Adrenal gland (tissue), 9 donors: ENCODE measurements at regions not wholly inside any gene's neighbourhood (a gene's known extent, or its start where the extent isn't known, plus 50 kb on each side); places are given as distances from the start of the nearest gene placed in this dataset.
A peak's percentile ranks its signal among the peaks of the same experiment; 100 is the strongest.

Source experiments
- DNase-seq, 7 donors: peaks; one replicate each; pipeline ENCODE4 v3.0.0-alpha.2; 2019 to 2020
- H3K27ac ChIP-seq, 5 donors: fragments of 200-600 bp; sonication (generic) in 4 of 5; 1 replicate in 3 of 5; 2 replicates in 2 of 5; pipeline versions ENCODE4 v1.5.1 to v1.8.0; 2016 to 2020; ENCODE audit warnings: mild to moderate bottlenecking in 1 of 5
- H3K27me3 ChIP-seq: fragments of 200-600 bp; 2 replicates; pipeline ENCODE4 v1.8.0; 2021
- H3K36me3 ChIP-seq, 2 donors: fragments of 200-600 bp; replicated peaks in 1 of 2; 1 replicate in 1 of 2; 2 replicates in 1 of 2; pipeline versions ENCODE4 v1.5.1 to v1.8.0; 2018 to 2022
- H3K4me1 ChIP-seq, 2 donors: fragments of 200-600 bp; replicated peaks in 1 of 2; 1 replicate in 1 of 2; 2 replicates in 1 of 2; pipeline versions ENCODE4 v1.5.1 to v1.8.0; 2018 to 2021
- H3K4me3 ChIP-seq, 4 donors: fragments of 200-600 bp; sonication (generic) in 3 of 4; one replicate each; pipeline ENCODE4 v1.5.1; 2016 to 2018
- H3K9me3 ChIP-seq, 3 donors: fragments of 200-600 bp; sonication (generic) in 1 of 3; replicated peaks in 1 of 3; 1 replicate in 2 of 3; 2 replicates in 1 of 3; pipeline versions ENCODE4 v1.5.1 to v1.8.0; 2016 to 2021
- POLR2A ChIP-seq, 2 donors: fragments of 450-650 bp; IDR thresholded peaks; one replicate each; pipeline ENCODE4 v1.6.1; 2017; ENCODE audit warnings: antibody characterized with exemption in 2 of 2, mild to moderate bottlenecking in 2 of 2, moderate library complexity in 1 of 2
- WGBS, 4 donors: extraction: QIAGEN DNeasy Blood & Tissue Kit in 2 of 4; methylation state at CpG; one replicate each; pipeline versions ENCODE4 v1.1.5 to v1.1.7; 2013 to 2017; 5-methylcytosine and 5-hydroxymethylcytosine counted together
- intact Hi-C, 2 donors: fragments of 100-400 bp; cut with DNase I; formaldehyde crosslinking; loops; one replicate each; pipeline versions ENCODE4 v1.14.1 to v1.15.0; 2022 to 2023
- TF ChIP-seq, protein P1 (sequence below), 6 experiments: fragments of 450-650 bp in 4 of 6; fragments of 200-600 bp in 2 of 6; sonication (generic) in 1 of 6; IDR thresholded peaks; 1 replicate in 5 of 6; 2 replicates in 1 of 6; pipeline versions ENCODE4 v1.5.1 to v1.8.0; 2016 to 2021; ENCODE audit warnings: antibody characterized with exemption in 6 of 6, mild to moderate bottlenecking in 2 of 6, moderate library complexity in 1 of 6
- donor health status: healthy with polysubstance abuse.
- donor health status: Bipolar disorder and iron deficiency.
- donor health status: DM: yes; HTN: yes; CAD: no.
- donor health status: DM: no; HTN: no; CAD: no.
- donor health status: DM: no; HTN: no; CAD: no.

- WGBS, 4 donors = 19 to 48% (median 32%) methylated on average over 2 of the region's 2 CpGs
- intact Hi-C loops = no loop called here
- DNase-seq = peak in 5 of 7 donors; percentile 52 to 73 (median 65)
- no peak overlapping the region for H3K4me3 ChIP-seq
- peak overlapping the region; percentile 72 to 90 (median 83) for H3K27ac ChIP-seq
- no peak for TF ChIP-seq POLR2A (IDR thresholded peaks at IDR 0.05)
- TF ChIP-seq, protein P1, sequence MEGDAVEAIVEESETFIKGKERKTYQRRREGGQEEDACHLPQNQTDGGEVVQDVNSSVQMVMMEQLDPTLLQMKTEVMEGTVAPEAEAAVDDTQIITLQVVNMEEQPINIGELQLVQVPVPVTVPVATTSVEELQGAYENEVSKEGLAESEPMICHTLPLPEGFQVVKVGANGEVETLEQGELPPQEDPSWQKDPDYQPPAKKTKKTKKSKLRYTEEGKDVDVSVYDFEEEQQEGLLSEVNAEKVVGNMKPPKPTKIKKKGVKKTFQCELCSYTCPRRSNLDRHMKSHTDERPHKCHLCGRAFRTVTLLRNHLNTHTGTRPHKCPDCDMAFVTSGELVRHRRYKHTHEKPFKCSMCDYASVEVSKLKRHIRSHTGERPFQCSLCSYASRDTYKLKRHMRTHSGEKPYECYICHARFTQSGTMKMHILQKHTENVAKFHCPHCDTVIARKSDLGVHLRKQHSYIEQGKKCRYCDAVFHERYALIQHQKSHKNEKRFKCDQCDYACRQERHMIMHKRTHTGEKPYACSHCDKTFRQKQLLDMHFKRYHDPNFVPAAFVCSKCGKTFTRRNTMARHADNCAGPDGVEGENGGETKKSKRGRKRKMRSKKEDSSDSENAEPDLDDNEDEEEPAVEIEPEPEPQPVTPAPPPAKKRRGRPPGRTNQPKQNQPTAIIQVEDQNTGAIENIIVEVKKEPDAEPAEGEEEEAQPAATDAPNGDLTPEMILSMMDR (IDR thresholded peaks at IDR 0.05) = no peak
- no peaks in the 10 kb centered on the region for H3K9me3 ChIP-seq
- H3K27me3 ChIP-seq = no peaks in the 10 kb centered on the region
- peaks cover 44 to 48% of the 10 kb centered on the region in 2 donors for H3K4me1 ChIP-seq
- no peaks in the 10 kb centered on the region for H3K36me3 ChIP-seq
Observed at GRCh38 chr14:49975276-49975675, 82.4 kb downstream of the ARF6 start.

DNA sequence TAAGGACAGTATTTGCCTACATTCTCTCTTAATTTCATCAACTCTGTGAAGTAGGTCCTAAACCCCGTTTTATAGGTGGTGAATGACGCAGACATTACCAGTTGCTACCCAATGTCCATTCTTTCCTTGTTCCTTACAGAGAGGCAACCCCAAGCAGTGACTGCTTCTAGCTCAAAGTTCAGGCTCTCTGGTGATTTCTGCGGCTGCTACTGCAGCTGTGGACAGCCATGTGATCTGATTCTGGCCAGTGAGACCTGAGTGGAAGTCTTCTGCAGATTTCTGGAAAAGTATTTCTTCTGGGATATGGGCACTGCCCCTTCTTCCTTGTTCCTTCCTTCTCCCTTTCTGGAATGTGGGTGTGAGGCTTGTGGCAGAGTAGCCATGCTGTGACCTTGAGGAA lies 82.9 kb downstream of the ARF6 start:
- Histone ChIP-seq H3K27ac (peak overlapping the region; percentile 72 to 90 (median 83)), H3K4me1 (peaks cover 43% of the 10 kb centered on the region in 2 donors), H3K9me3 (no peaks in the 10 kb centered on the region), H3K27me3 (no peaks in the 10 kb centered on the region), H3K4me3 (no peak overlapping the region), H3K36me3 (no peaks in the 10 kb centered on the region)
- peak in 1 of 7 donors; percentile 25 for DNase-seq
- 63 to 80% (median 70%) methylated on average over 3 of the region's 3 CpGs for WGBS, 4 donors
- intact Hi-C loops = no loop called here
- TF ChIP-seq, protein P1 (IDR thresholded peaks at IDR 0.05) = no peak
- no peak for TF ChIP-seq POLR2A (IDR thresholded peaks at IDR 0.05)

GRCh38 chr14:49977126-49977841 lies 84.4 kb downstream of the ARF6 start:
- no peak for TF ChIP-seq POLR2A (IDR thresholded peaks at IDR 0.05)
- TF ChIP-seq, protein P1 (IDR thresholded peaks at IDR 0.05) = no peak
- Histone ChIP-seq H3K27me3 (no peaks in the 10 kb centered on the region), H3K36me3 (no peaks in the 10 kb centered on the region), H3K27ac (peak overlapping the region in 2 of 5 donors; percentile 6 to 62), H3K4me1 (peaks cover 33 to 39% of the 10 kb centered on the region in 2 donors), H3K9me3 (no peaks in the 10 kb centered on the region), H3K4me3 (no peak overlapping the region)
- DNase-seq = no peak
- WGBS, 4 donors = 79 to 91% (median 87%) methylated on average over 5 of the region's 5 CpGs
- intact Hi-C loops = no loop called here

- Histone ChIP-seq H3K36me3 (no peaks in the 10 kb centered on the region), H3K4me1 (peaks cover 20 to 21% of the 10 kb centered on the region in 2 donors), H3K4me3 (no peak overlapping the region), H3K9me3 (no peaks in the 10 kb centered on the region), H3K27me3 (no peaks in the 10 kb centered on the region), H3K27ac (peak overlapping the region in 1 of 5 donors; percentile 4)
- no peak for DNase-seq
- TF ChIP-seq, protein P1 (IDR thresholded peaks at IDR 0.05) = no peak
- TF ChIP-seq POLR2A (IDR thresholded peaks at IDR 0.05) = no peak
- intact Hi-C loops = no loop called here
Observed at GRCh38 chr14:49980027-49980426, 87.1 kb downstream of the ARF6 start.
